Fibroblast of peridontal ligament (primary cell): ENCODE measurements at regions not wholly inside any gene's neighbourhood (a gene's known extent, or its start where the extent isn't known, plus 50 kb on each side); places are given as distances from the start of the nearest gene placed in this dataset.

Source experiments
- DNase-seq: peaks from one replicate; pipeline ENCODE4 v3.0.0-alpha.2; 2010; ENCODE audit errors: extremely low read depth

GRCh38 chr3:18082551-18083272 is 340.3 kb upstream of the TBC1D5 start:
- DNase-seq, result no peak

- peak; percentile 61 for DNase-seq
These were observed 337.8 kb upstream of the TBC1D5 start for GRCh38 chr3:18080198-18080689.

GRCh38 chr3:18079739-18080138 is 337.3 kb upstream of the TBC1D5 start:
- peak; percentile 10 for DNase-seq

- no peak for DNase-seq
These were observed 336.6 kb upstream of the TBC1D5 start for GRCh38 chr3:18079062-18079461.

- DNase-seq, result no peak
These were observed 334.9 kb upstream of the TBC1D5 start for GRCh38 chr3:18077128-18077840.

GRCh38 chr3:18076301-18076700 is 333.9 kb upstream of the TBC1D5 start:
- DNase-seq, result no peak

GRCh38 chr3:18075799-18076198 is 333.4 kb upstream of the TBC1D5 start:
- DNase-seq, result no peak

- DNase-seq, result no peak
These were observed 329.4 kb upstream of the TBC1D5 start for GRCh38 chr3:18071833-18072232.

- no peak for DNase-seq
These were observed 328.5 kb upstream of the TBC1D5 start for GRCh38 chr3:18070944-18071343.

GRCh38 chr3:18070231-18070630 is 327.8 kb upstream of the TBC1D5 start:
- DNase-seq, result no peak

- DNase-seq, result no peak
These were observed 327.1 kb upstream of the TBC1D5 start for GRCh38 chr3:18069568-18069967.

- no peak for DNase-seq
These were observed 324.6 kb upstream of the TBC1D5 start for GRCh38 chr3:18066899-18067582.

GRCh38 chr3:18064586-18064985 is 322.2 kb upstream of the TBC1D5 start:
- no peak for DNase-seq

GRCh38 chr3:18062657-18063025 is 320.2 kb upstream of the TBC1D5 start:
- peak; percentile 70 for DNase-seq

- DNase-seq, result peak; percentile 43
These were observed 319.6 kb upstream of the TBC1D5 start for GRCh38 chr3:18061737-18062656.

- no peak for DNase-seq
These were observed 316.2 kb upstream of the TBC1D5 start for GRCh38 chr3:18058666-18059065.

GRCh38 chr3:18057471-18058091 is 315.1 kb upstream of the TBC1D5 start:
- DNase-seq, result no peak

- DNase-seq, result no peak
These were observed 312.2 kb upstream of the TBC1D5 start for GRCh38 chr3:18054625-18055024.

- no peak for DNase-seq
These were observed 308.9 kb upstream of the TBC1D5 start for GRCh38 chr3:18051306-18051705.

- DNase-seq, result no peak
These were observed 306.7 kb upstream of the TBC1D5 start for GRCh38 chr3:18049096-18049495.

GRCh38 chr3:18047052-18047451 is 304.6 kb upstream of the TBC1D5 start:
- peak; percentile 67 for DNase-seq
